GM21390 (cell line): ENCODE measurements at regions not wholly inside any gene's neighbourhood (a gene's known extent, or its start where the extent isn't known, plus 50 kb on each side); places are given as distances from the start of the nearest gene placed in this dataset.
"Not testable (repeated sequence)": the region's sequence is repeated elsewhere in the genome, so short reads cannot be mapped to it uniquely, and the experiment has no call there.

Experiments
- ATAC-seq: cut with Tn5 transposase; IDR thresholded peaks from one replicate; pipeline ENCODE4 v1.9.1; 2021; ENCODE audit not compliant: unreplicated experiment

GRCh38 chr9:39463696-39464095 is 108.2 kb downstream of the SPATA31A1 start:
- ATAC-seq: peak; percentile 41

- ATAC-seq: peak; percentile 96
Measured at GRCh38 chr9:39464122-39464777, 108.8 kb downstream of the SPATA31A1 start.

GRCh38 chr9:39474499-39474898 is 119.0 kb downstream of the SPATA31A1 start:
- peak; percentile 100 for ATAC-seq

- not testable (repeated sequence) for ATAC-seq
Measured at GRCh38 chr9:39483073-39483472, 127.6 kb downstream of the SPATA31A1 start.

- peak; percentile 30 for ATAC-seq
Measured at GRCh38 chr9:39483880-39484279, 128.4 kb downstream of the SPATA31A1 start.

GRCh38 chr9:39484292-39484691 is 128.8 kb downstream of the SPATA31A1 start:
- peak; percentile 88 for ATAC-seq

GRCh38 chr9:39487477-39487876 is 132.0 kb downstream of the SPATA31A1 start:
- not testable (repeated sequence) for ATAC-seq

- ATAC-seq: not testable (repeated sequence)
Measured at GRCh38 chr9:39496248-39496647, 140.8 kb downstream of the SPATA31A1 start.

GRCh38 chr9:39503178-39503577 is 147.7 kb downstream of the SPATA31A1 start:
- not testable (repeated sequence) for ATAC-seq

GRCh38 chr9:39527387-39528029 is 172.0 kb downstream of the SPATA31A1 start:
- ATAC-seq: not testable (repeated sequence)

- ATAC-seq: not testable (repeated sequence)
Measured at GRCh38 chr9:39532597-39532996, 177.1 kb downstream of the SPATA31A1 start.

GRCh38 chr9:39533001-39533762 is 177.7 kb downstream of the SPATA31A1 start:
- not testable (repeated sequence) for ATAC-seq

- ATAC-seq: not testable (repeated sequence)
Measured at GRCh38 chr9:39533763-39534548, 178.5 kb downstream of the SPATA31A1 start.

GRCh38 chr9:39534897-39535296 is 179.4 kb downstream of the SPATA31A1 start:
- not testable (repeated sequence) for ATAC-seq

GRCh38 chr9:39542157-39542556 is 186.7 kb downstream of the SPATA31A1 start:
- ATAC-seq: not testable (repeated sequence)

GRCh38 chr9:39545079-39545478 is 189.6 kb downstream of the SPATA31A1 start:
- ATAC-seq: not testable (repeated sequence)

GRCh38 chr9:39550573-39550972 is 195.1 kb downstream of the SPATA31A1 start:
- not testable (repeated sequence) for ATAC-seq

- ATAC-seq: not testable (repeated sequence)
Measured at GRCh38 chr9:39551544-39551943, 196.1 kb downstream of the SPATA31A1 start.

GRCh38 chr9:39552242-39552881 is 196.9 kb downstream of the SPATA31A1 start:
- ATAC-seq: not testable (repeated sequence)

GRCh38 chr9:39554352-39554751 is 198.9 kb downstream of the SPATA31A1 start:
- not testable (repeated sequence) for ATAC-seq
